Smooth muscle cell (in vitro differentiated cells): ENCODE measurements at regions not wholly inside any gene's neighbourhood (a gene's known extent, or its start where the extent isn't known, plus 50 kb on each side); places are given as distances from the start of the nearest gene placed in this dataset.

Source experiments
- DNase-seq: peaks from one replicate; lab custom pipeline; 2025; ENCODE audit not compliant: unreplicated experiment; lab: John Stamatoyannopoulos, UW
- H2AFZ ChIP-seq: fragments of 200-600 bp; sonication (generic); 2 replicates; pipeline ENCODE4 v1.6.0; 2016; ENCODE audit warnings: antibody characterized with exemption, low read depth, mild to moderate bottlenecking
- H3F3A ChIP-seq: fragments of 200-600 bp; sonication (generic); 2 replicates; pipeline ENCODE4 v1.6.0; 2017; ENCODE audit warnings: antibody characterized with exemption, low read depth
- H3K27ac ChIP-seq: fragments of 200-600 bp; sonication (generic); 2 replicates; pipeline ENCODE4 v1.5.1; 2016; ENCODE audit warnings: low read depth, mild to moderate bottlenecking
- H3K27me3 ChIP-seq: fragments of 200-600 bp; sonication (generic); 2 replicates; pipeline ENCODE4 v1.6.1; 2016; ENCODE audit warnings: low read depth, mild to moderate bottlenecking
- H3K36me3 ChIP-seq: fragments of 200-600 bp; sonication (generic); 2 replicates; pipeline ENCODE4 v1.5.1; 2016; ENCODE audit warnings: low read depth
- H3K4me1 ChIP-seq: fragments of 200-600 bp; sonication (generic); 2 replicates; pipeline ENCODE4 v1.5.1; 2016; ENCODE audit warnings: low read depth
- H3K4me2 ChIP-seq: fragments of 200-600 bp; sonication (generic); 2 replicates; pipeline ENCODE4 v1.6.0; 2016; ENCODE audit warnings: mild to moderate bottlenecking
- H3K4me3 ChIP-seq: fragments of 200-600 bp; sonication (generic); 2 replicates; pipeline ENCODE4 v1.5.1; 2016; ENCODE audit warnings: mild to moderate bottlenecking
- H3K79me2 ChIP-seq: fragments of 200-600 bp; sonication (generic); 2 replicates; pipeline ENCODE4 v1.6.0; 2016; ENCODE audit warnings: low read depth, mild to moderate bottlenecking
- H3K9ac ChIP-seq: fragments of 200-600 bp; sonication (generic); 2 replicates; pipeline ENCODE4 v1.6.0; 2016; ENCODE audit warnings: low read depth
- H3K9me3 ChIP-seq: fragments of 200-600 bp; sonication (generic); replicated peaks from 2 replicates; pipeline ENCODE4 v1.5.1; 2016; ENCODE audit warnings: low read depth
- H4K20me1 ChIP-seq: fragments of 200-600 bp; sonication (generic); 2 replicates; pipeline ENCODE4 v1.6.0; 2016; ENCODE audit warnings: low read depth
- CTCF ChIP-seq: fragments of 200-600 bp; sonication (generic); IDR thresholded peaks from 2 replicates; pipeline ENCODE4 v1.5.1; 2017; ENCODE audit warnings: borderline replicate concordance, mild to moderate bottlenecking, antibody characterized with exemption; ENCODE audit not compliant: insufficient read depth, poor library complexity, severe bottlenecking
- WGBS: methylation state at CpG from one replicate; pipeline ENCODE4 v1.1.7; 2016; ENCODE audit warnings: low lambda C conversion rate; 5-methylcytosine and 5-hydroxymethylcytosine counted together

- no peak for TF ChIP-seq CTCF
- Histone ChIP-seq H3K9me3 (no peaks in the 10 kb centered on the region), H3K36me3 (no peaks in the 10 kb centered on the region), H4K20me1 (no peaks in the 10 kb centered on the region), H3F3A (no peaks in the 10 kb centered on the region), H2AFZ (no peak overlapping the region), H3K27ac (no peak overlapping the region), H3K4me3 (no peak overlapping the region), H3K4me1 (peaks cover 19% of the 10 kb centered on the region), H3K9ac (no peak overlapping the region), H3K79me2 (no peaks in the 10 kb centered on the region), H3K27me3 (peaks cover 12% of the 10 kb centered on the region), H3K4me2 (no peak overlapping the region)
- no peak for DNase-seq
- WGBS = 84% methylated on average over 11 of the region's 11 CpGs
These were observed 140.1 kb upstream of the UNC5B start for GRCh38 chr10:71072131-71072822.

GRCh38 chr10:71072823-71073210, 139.6 kb upstream of the UNC5B start:
- Histone ChIP-seq H3K36me3 (no peaks in the 10 kb centered on the region), H3F3A (no peaks in the 10 kb centered on the region), H3K9me3 (no peaks in the 10 kb centered on the region), H3K4me2 (no peak overlapping the region), H3K27me3 (peaks cover 12% of the 10 kb centered on the region), H3K79me2 (no peaks in the 10 kb centered on the region), H3K4me3 (no peak overlapping the region), H2AFZ (no peak overlapping the region), H4K20me1 (no peaks in the 10 kb centered on the region), H3K9ac (no peak overlapping the region), H3K4me1 (peaks cover 20% of the 10 kb centered on the region), H3K27ac (no peak overlapping the region)
- DNase-seq = no peak
- WGBS = 84% methylated on average over 5 of the region's 5 CpGs
- no peak for TF ChIP-seq CTCF

- WGBS = 84% methylated on average over 12 of the region's 12 CpGs
- Histone ChIP-seq H3K9me3 (no peaks in the 10 kb centered on the region), H3K36me3 (no peaks in the 10 kb centered on the region), H3K27ac (no peak overlapping the region), H3K9ac (no peak overlapping the region), H3F3A (no peaks in the 10 kb centered on the region), H3K27me3 (peaks cover 12% of the 10 kb centered on the region), H3K79me2 (no peaks in the 10 kb centered on the region), H2AFZ (no peak overlapping the region), H3K4me3 (no peak overlapping the region), H3K4me1 (peaks cover 20% of the 10 kb centered on the region), H3K4me2 (no peak overlapping the region), H4K20me1 (no peaks in the 10 kb centered on the region)
- TF ChIP-seq CTCF = no peak
- DNase-seq = no peak
These were observed 138.8 kb upstream of the UNC5B start for GRCh38 chr10:71073451-71074175.
